ENCODE measurements at regions not wholly inside any gene's neighbourhood (a gene's known extent, or its start where the extent isn't known, plus 50 kb on each side); places are given as distances from the start of the nearest gene placed in this dataset.

GRCh38 chr11:70574725-70575347 is 176.5 kb downstream of the CTTN start:
- ChIA-PET POLR2A (ENCODE audit: low non-redundant PET) (no interaction called here), CTCF (no interaction called here)
- H3K27ac ChIP-seq (ENCODE audit: low read depth, low read length, poor library complexity, severe bottlenecking): no peak overlapping the region
- BruUV-seq (replicated peaks): no TSS peak
- no peak overlapping the region for H3K4me3 ChIP-seq (ENCODE audit: low read depth, low read length, poor library complexity, severe bottlenecking)
- no peaks in the 10 kb centered on the region for H3K4me1 ChIP-seq (ENCODE audit: insufficient read depth, low read length, poor library complexity, severe bottlenecking)
- intact Hi-C loops (cut with micrococcal nuclease; ENCODE audit: unreplicated experiment): no loop called here
- TF ChIP-seq, protein P1, sequence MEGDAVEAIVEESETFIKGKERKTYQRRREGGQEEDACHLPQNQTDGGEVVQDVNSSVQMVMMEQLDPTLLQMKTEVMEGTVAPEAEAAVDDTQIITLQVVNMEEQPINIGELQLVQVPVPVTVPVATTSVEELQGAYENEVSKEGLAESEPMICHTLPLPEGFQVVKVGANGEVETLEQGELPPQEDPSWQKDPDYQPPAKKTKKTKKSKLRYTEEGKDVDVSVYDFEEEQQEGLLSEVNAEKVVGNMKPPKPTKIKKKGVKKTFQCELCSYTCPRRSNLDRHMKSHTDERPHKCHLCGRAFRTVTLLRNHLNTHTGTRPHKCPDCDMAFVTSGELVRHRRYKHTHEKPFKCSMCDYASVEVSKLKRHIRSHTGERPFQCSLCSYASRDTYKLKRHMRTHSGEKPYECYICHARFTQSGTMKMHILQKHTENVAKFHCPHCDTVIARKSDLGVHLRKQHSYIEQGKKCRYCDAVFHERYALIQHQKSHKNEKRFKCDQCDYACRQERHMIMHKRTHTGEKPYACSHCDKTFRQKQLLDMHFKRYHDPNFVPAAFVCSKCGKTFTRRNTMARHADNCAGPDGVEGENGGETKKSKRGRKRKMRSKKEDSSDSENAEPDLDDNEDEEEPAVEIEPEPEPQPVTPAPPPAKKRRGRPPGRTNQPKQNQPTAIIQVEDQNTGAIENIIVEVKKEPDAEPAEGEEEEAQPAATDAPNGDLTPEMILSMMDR (conservative IDR thresholded peaks at IDR 0.05; ENCODE audit: low read depth, low read length): no peak
- no peak for TF ChIP-seq EZH2 (IDR thresholded peaks at IDR 0.05; ENCODE audit: borderline replicate concordance, low read depth, low read length, poor library complexity, severe bottlenecking)
- no peaks in the 10 kb centered on the region for H3K27me3 ChIP-seq (replicated peaks; ENCODE audit: insufficient read depth, low read depth, low read length, poor library complexity)
- no peak for DNase-seq (ENCODE audit: low spot score)
- H3K36me3 ChIP-seq (ENCODE audit: insufficient read depth, low read length, poor library complexity, severe bottlenecking): no peaks in the 10 kb centered on the region
- H3K9me3 ChIP-seq (ENCODE audit: low read depth, low read length, poor library complexity, severe bottlenecking): no peaks in the 10 kb centered on the region

DNA sequence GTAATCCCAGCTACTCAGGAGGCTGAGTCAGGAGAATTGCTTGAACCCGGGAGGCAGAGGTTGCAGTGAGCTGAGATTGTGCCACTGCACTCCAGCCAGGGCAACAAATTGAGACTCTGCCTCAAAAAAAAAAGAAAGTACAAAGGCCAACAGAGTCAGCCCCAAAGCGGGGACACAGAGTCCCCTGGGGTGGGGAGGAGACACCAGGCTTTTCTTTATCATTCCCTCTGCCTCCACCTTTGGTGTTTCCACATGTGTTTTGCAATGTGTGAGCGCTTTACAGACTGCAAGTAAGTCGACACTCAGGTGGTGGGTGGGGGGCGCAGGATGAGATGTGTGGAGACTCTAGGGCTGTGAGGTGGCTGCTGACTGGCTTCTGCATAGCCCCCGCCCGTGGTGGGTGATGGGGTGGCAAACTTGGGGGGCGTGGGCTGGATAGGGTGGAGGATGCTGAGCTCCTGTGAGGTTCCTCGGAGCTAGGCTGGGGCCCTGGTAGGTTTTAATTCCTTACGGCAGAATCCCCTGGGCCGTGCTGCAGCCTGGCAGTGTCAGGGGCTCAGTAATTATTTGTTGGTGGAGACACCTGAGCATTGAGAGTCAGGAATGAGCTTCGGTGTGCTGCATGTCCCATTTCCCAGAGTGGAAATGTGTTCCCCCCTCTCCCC is 177.2 kb downstream of the CTTN start:
- Histone ChIP-seq H3K4me1 (ENCODE audit: insufficient read depth, low read length, poor library complexity, severe bottlenecking) (no peaks in the 10 kb centered on the region), H3K9me3 (ENCODE audit: low read depth, low read length, poor library complexity, severe bottlenecking) (no peaks in the 10 kb centered on the region), H3K27me3 (replicated peaks; ENCODE audit: insufficient read depth, low read depth, low read length, poor library complexity) (no peaks in the 10 kb centered on the region), H3K36me3 (ENCODE audit: insufficient read depth, low read length, poor library complexity, severe bottlenecking) (no peaks in the 10 kb centered on the region), H3K4me3 (ENCODE audit: low read depth, low read length, poor library complexity, severe bottlenecking) (no peak overlapping the region), H3K27ac (ENCODE audit: low read depth, low read length, poor library complexity, severe bottlenecking) (no peak overlapping the region)
- no TSS peak for BruUV-seq (replicated peaks)
- intact Hi-C loops (cut with micrococcal nuclease; ENCODE audit: unreplicated experiment): no loop called here
- TF ChIP-seq, protein P1 (conservative IDR thresholded peaks at IDR 0.05; ENCODE audit: low read depth, low read length): no peak
- no peak for TF ChIP-seq EZH2 (IDR thresholded peaks at IDR 0.05; ENCODE audit: borderline replicate concordance, low read depth, low read length, poor library complexity, severe bottlenecking)
- ChIA-PET POLR2A (ENCODE audit: low non-redundant PET) (no interaction called here), CTCF (no interaction called here)
- DNase-seq (ENCODE audit: low spot score): no peak

- TF ChIP-seq, protein P1 (conservative IDR thresholded peaks at IDR 0.05; ENCODE audit: low read depth, low read length): no peak
- TF ChIP-seq EZH2 (IDR thresholded peaks at IDR 0.05; ENCODE audit: borderline replicate concordance, low read depth, low read length, poor library complexity, severe bottlenecking): no peak
- H3K27me3 ChIP-seq (replicated peaks; ENCODE audit: insufficient read depth, low read depth, low read length, poor library complexity): no peaks in the 10 kb centered on the region
- POLR2A ChIA-PET (ENCODE audit: low non-redundant PET): no interaction called here
- intact Hi-C loops (cut with micrococcal nuclease; ENCODE audit: unreplicated experiment): no loop called here
- BruUV-seq (replicated peaks): no TSS peak
- no peaks in the 10 kb centered on the region for H3K4me1 ChIP-seq (ENCODE audit: insufficient read depth, low read length, poor library complexity, severe bottlenecking)
- no peak overlapping the region for H3K27ac ChIP-seq (ENCODE audit: low read depth, low read length, poor library complexity, severe bottlenecking)
- CTCF ChIA-PET: no interaction called here
- no peaks in the 10 kb centered on the region for H3K9me3 ChIP-seq (ENCODE audit: low read depth, low read length, poor library complexity, severe bottlenecking)
- no peak for DNase-seq (ENCODE audit: low spot score)
- no peak overlapping the region for H3K4me3 ChIP-seq (ENCODE audit: low read depth, low read length, poor library complexity, severe bottlenecking)
- H3K36me3 ChIP-seq (ENCODE audit: insufficient read depth, low read length, poor library complexity, severe bottlenecking): no peaks in the 10 kb centered on the region
Measured at GRCh38 chr11:70577258-70577603, 178.9 kb downstream of the CTTN start.

Data from A673 (cell line).